ENCODE measurements at regions not wholly inside any gene's neighbourhood (a gene's known extent, or its start where the extent isn't known, plus 50 kb on each side); places are given as distances from the start of the nearest gene placed in this dataset.

- no peak for TF ChIP-seq CTCF (IDR thresholded peaks at IDR 0.05)
- TF ChIP-seq POLR2A (IDR thresholded peaks at IDR 0.05), result no peak
Observed at GRCh38 chr2:240341064-240341463, 94.4 kb upstream of the GPC1 start.

Data from heart left ventricle (tissue), 13 donors.